GM23248 (cell line): ENCODE measurements at regions not wholly inside any gene's neighbourhood (a gene's known extent, or its start where the extent isn't known, plus 50 kb on each side); places are given as distances from the start of the nearest gene placed in this dataset.
"Not testable (repeated sequence)": the region's sequence is repeated elsewhere in the genome, so short reads cannot be mapped to it uniquely, and the experiment has no call there.

Experiments
- DNase-seq: peaks from one replicate; pipeline ENCODE4 v3.0.0-alpha.2; 2015
- H2AFZ ChIP-seq: fragments of 200-600 bp; sonication (generic); 2 replicates; pipeline ENCODE4 v1.6.1; 2016; ENCODE audit warnings: antibody characterized with exemption
- H3F3A ChIP-seq: fragments of 200-600 bp; sonication (generic); 2 replicates; pipeline ENCODE4 v1.6.1; 2016; ENCODE audit warnings: mild to moderate bottlenecking, antibody characterized with exemption, mixed run types; ENCODE audit not compliant: insufficient read depth
- H3K27ac ChIP-seq: fragments of 200-600 bp; sonication (generic); 2 replicates; pipeline ENCODE4 v1.5.1; 2016; ENCODE audit warnings: mild to moderate bottlenecking
- H3K27me3 ChIP-seq: fragments of 200-600 bp; sonication (generic); replicated peaks from 2 replicates; pipeline ENCODE4 v1.6.1; 2016; ENCODE audit warnings: mild to moderate bottlenecking; ENCODE audit not compliant: insufficient read depth
- H3K36me3 ChIP-seq: fragments of 200-600 bp; sonication (generic); 2 replicates; pipeline ENCODE4 v1.6.1; 2016; ENCODE audit warnings: low read depth, mild to moderate bottlenecking
- H3K4me1 ChIP-seq: fragments of 200-600 bp; sonication (generic); 2 replicates; pipeline ENCODE4 v1.6.1; 2016; ENCODE audit warnings: mild to moderate bottlenecking; ENCODE audit not compliant: insufficient read depth
- H3K4me2 ChIP-seq: fragments of 200-600 bp; sonication (generic); one replicate; pipeline ENCODE4 v1.6.1; 2016; ENCODE audit warnings: mild to moderate bottlenecking; ENCODE audit not compliant: unreplicated experiment
- H3K4me3 ChIP-seq: fragments of 200-600 bp; sonication (generic); 2 replicates; pipeline ENCODE4 v1.5.1; 2016; ENCODE audit warnings: mild to moderate bottlenecking
- H3K79me2 ChIP-seq: fragments of 200-600 bp; sonication (generic); 2 replicates; pipeline ENCODE4 v1.6.1; 2016; ENCODE audit warnings: mild to moderate bottlenecking; ENCODE audit not compliant: insufficient read depth
- H3K9ac ChIP-seq: fragments of 200-600 bp; sonication (generic); 2 replicates; pipeline ENCODE4 v1.6.1; 2016; ENCODE audit warnings: mild to moderate bottlenecking
- H3K9me2 ChIP-seq: fragments of 200-600 bp; sonication (generic); 2 replicates; pipeline ENCODE4 v1.6.1; 2016; ENCODE audit warnings: mixed run types, mild to moderate bottlenecking, moderate library complexity; ENCODE audit not compliant: insufficient read depth
- H3K9me3 ChIP-seq: fragments of 200-600 bp; sonication (generic); one replicate; pipeline ENCODE4 v1.6.1; 2017; ENCODE audit warnings: low read depth
- H4K20me1 ChIP-seq: fragments of 200-600 bp; sonication (generic); 2 replicates; pipeline ENCODE4 v1.6.0; 2016; ENCODE audit not compliant: insufficient read depth
- EZH2 ChIP-seq: fragments of 200-600 bp; sonication (generic); IDR thresholded peaks from 2 replicates; pipeline ENCODE4 v1.6.1; 2018; ENCODE audit warnings: antibody characterized with exemption, mild to moderate bottlenecking; ENCODE audit not compliant: insufficient read depth, poor library complexity, severe bottlenecking
- EZH2phosphoT487 ChIP-seq: fragments of 200-600 bp; sonication (generic); IDR thresholded peaks from 2 replicates; pipeline ENCODE4 v1.6.1; 2018; ENCODE audit warnings: antibody characterized with exemption, moderate library complexity, mild to moderate bottlenecking, low read depth; ENCODE audit not compliant: insufficient read depth
- WGBS, 2 experiments: methylation state at CpG; one replicate each; pipeline ENCODE4 v1.1.6; 2015 to 2017; ENCODE audit warnings: low lambda C conversion rate in 2 of 2, low coverage in 1 of 2; ENCODE audit errors: missing lambda C conversion rate in 2 of 2; 5-methylcytosine and 5-hydroxymethylcytosine counted together
- in situ Hi-C: fragments of 300-500 bp; cut with MboI; formaldehyde crosslinking; loops from 2 replicates; pipeline ENCODE4 v1.15.0; 2020

DNA sequence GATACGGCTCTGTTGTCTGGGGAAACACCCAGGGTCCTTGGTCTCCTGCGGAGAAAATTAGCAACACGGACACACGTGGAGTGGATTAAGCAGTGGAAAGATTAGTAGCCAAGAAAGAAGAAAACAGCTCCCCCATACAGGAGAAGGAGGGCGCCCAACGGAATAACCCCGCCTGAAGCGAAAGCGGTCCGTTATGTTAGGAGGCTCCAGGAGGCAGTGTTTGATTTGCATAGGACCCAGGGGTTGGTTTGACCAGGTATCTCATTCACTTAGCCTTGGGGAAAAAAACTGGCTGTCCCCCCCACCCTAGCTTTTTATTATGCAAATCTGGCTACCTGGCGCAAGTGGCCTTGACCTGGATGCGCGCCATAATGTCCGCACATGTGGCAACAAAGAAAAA is 170.1 kb upstream of the KYNU start:
- H3K4me2 ChIP-seq: no peak overlapping the region
- no peak overlapping the region for H3K27ac ChIP-seq
- DNase-seq: no peak
- H3K4me1 ChIP-seq: no peaks in the 10 kb centered on the region
- no peaks in the 10 kb centered on the region for H3K9me3 ChIP-seq
- H3K27me3 ChIP-seq: no peaks in the 10 kb centered on the region
- H3K36me3 ChIP-seq: no peaks in the 10 kb centered on the region
- 85 to 87% methylated on average over 14 of the region's 14 CpGs for WGBS, 2 experiments
- H3K9me2 ChIP-seq: no peaks in the 10 kb centered on the region
- no peaks in the 10 kb centered on the region for H4K20me1 ChIP-seq
- H3K9ac ChIP-seq: no peak overlapping the region
- no peak for TF ChIP-seq EZH2phosphoT487
- TF ChIP-seq EZH2: no peak
- no peak overlapping the region for H2AFZ ChIP-seq
- no peak overlapping the region for H3K4me3 ChIP-seq
- in situ Hi-C loops: no loop called here
- H3K79me2 ChIP-seq: no peaks in the 10 kb centered on the region
- no peaks in the 10 kb centered on the region for H3F3A ChIP-seq

DNA sequence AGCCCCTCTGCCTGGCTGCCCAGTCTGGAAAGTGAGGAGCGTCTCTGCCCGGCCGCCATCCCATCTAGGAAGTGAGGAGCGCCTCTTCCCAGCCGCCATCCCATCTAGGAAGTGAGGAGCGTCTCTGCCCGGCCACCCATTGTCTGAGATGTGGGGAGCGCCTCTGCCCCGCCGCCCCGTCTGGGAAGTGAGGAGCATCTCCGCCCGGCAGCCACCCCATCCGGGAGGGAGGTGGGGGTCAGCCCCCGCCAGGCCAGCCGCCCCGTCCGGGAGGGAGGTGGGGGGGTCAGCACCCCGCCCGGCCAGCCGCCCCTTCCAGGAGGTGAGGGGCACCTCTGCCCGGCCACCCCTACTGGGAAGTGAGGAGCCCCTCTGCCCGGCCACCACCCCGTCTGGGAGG is 175.1 kb upstream of the KYNU start:
- H4K20me1 ChIP-seq, H3K27me3 ChIP-seq, H2AFZ ChIP-seq, H3K9ac ChIP-seq, H3K27ac ChIP-seq, H3K36me3 ChIP-seq, H3K9me2 ChIP-seq, H3K9me3 ChIP-seq, in situ Hi-C loops, H3K79me2 ChIP-seq, H3K4me3 ChIP-seq, H3K4me2 ChIP-seq, H3F3A ChIP-seq, DNase-seq, H3K4me1 ChIP-seq: not testable (repeated sequence)
- 85% methylated on average over 9 of the region's 24 CpGs; no CpG with 5 or more reads in 1 of the 2 experiments for WGBS, 2 experiments

DNA sequence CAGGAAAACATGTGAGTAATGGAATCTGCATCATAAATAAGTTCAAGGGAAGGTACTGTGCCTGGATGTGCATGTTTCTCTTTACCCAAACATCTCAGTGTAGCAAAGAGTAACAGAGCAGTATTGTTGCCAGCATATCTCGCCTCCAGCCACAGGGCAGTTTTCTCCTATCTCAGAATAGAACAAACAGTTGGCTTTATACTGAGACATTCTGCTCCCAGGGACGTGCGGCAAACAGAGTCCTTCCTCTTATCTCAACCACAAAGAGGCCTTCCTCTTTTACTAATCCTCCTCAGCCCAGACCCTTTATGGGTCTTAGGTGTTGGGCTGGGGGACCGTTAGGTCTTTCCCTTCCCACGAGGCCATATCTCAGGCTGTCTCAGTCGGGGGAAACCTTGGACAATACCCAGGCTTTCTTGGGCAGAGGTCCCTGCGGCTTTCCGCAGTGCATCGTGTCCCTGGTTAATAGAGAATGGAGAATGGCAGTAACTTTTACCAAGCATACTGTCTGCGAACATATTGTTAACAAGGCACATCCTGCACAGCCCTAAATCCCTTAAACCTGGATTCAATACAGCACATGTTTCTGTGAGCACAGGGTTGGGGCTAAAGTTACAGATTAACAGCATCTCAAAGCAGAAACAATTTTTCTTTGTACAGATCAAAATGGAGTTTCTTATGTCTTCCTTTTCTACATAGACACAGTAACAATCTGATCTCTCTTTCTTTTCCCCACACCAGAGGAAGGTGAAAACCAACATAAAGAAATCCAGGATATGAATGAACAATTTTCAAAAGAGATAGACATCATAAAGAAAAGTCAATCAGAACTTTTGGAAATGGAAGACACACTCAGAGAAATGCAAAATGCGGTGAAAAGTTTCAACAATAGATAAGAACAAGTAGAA is 181.9 kb upstream of the KYNU start:
- in situ Hi-C loops, H3K36me3 ChIP-seq, H2AFZ ChIP-seq, H3K9ac ChIP-seq, H3K27me3 ChIP-seq, H3K79me2 ChIP-seq, H3K9me3 ChIP-seq, H3K4me1 ChIP-seq, DNase-seq, H3F3A ChIP-seq, H3K4me2 ChIP-seq, H3K9me2 ChIP-seq, H3K27ac ChIP-seq, H4K20me1 ChIP-seq, H3K4me3 ChIP-seq: not testable (repeated sequence)
- 44% methylated on average over 11 of the region's 11 CpGs for WGBS, 2 experiments

DNA sequence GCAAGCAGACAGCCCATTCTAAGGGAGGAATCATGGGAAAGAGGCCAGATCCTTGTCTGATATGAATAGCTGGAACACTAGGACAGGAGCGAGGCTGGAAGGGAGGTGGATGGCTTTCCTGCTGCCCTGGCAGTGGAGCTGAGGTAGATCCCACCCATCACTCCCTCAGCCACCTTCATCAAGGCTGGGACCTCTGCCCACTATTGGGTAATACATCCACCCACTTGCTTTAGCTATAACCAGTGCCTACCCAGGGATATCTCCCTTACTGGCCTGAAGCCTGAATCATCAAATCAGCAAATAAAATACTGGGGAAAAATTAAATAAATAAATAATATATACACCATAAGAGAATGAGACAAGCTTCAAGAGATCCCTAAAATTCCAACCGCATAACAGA is 183.2 kb upstream of the KYNU start:
- in situ Hi-C loops: no loop called here
- H3K36me3 ChIP-seq: no peaks in the 10 kb centered on the region

More for the DNA sequence above, 183.2 kb upstream of the KYNU start:
- TF ChIP-seq EZH2 (no peak), EZH2phosphoT487 (no peak)
- no peak overlapping the region for H3K4me2 ChIP-seq
- no peak for DNase-seq
- 88 to 92% methylated on average over 2 of the region's 2 CpGs for WGBS, 2 experiments
- no peak overlapping the region for H2AFZ ChIP-seq
- H3K79me2 ChIP-seq: no peaks in the 10 kb centered on the region
- H3K4me3 ChIP-seq: no peak overlapping the region
- H3F3A ChIP-seq: no peaks in the 10 kb centered on the region
- H3K9me3 ChIP-seq: no peaks in the 10 kb centered on the region
- H4K20me1 ChIP-seq: no peaks in the 10 kb centered on the region
- no peaks in the 10 kb centered on the region for H3K9me2 ChIP-seq
- H3K27me3 ChIP-seq: no peaks in the 10 kb centered on the region
- no peak overlapping the region for H3K27ac ChIP-seq
- H3K4me1 ChIP-seq: no peaks in the 10 kb centered on the region
- H3K9ac ChIP-seq: no peak overlapping the region
